Smooth muscle cell (in vitro differentiated cells): ENCODE measurements at regions not wholly inside any gene's neighbourhood (a gene's known extent, or its start where the extent isn't known, plus 50 kb on each side); places are given as distances from the start of the nearest gene placed in this dataset.

ENCODE experiments used
- DNase-seq: peaks from one replicate; lab custom pipeline; 2025; ENCODE audit not compliant: unreplicated experiment; lab: John Stamatoyannopoulos, UW
- H2AFZ ChIP-seq: fragments of 200-600 bp; sonication (generic); 2 replicates; pipeline ENCODE4 v1.6.0; 2016; ENCODE audit warnings: antibody characterized with exemption, low read depth, mild to moderate bottlenecking
- H3F3A ChIP-seq: fragments of 200-600 bp; sonication (generic); 2 replicates; pipeline ENCODE4 v1.6.0; 2017; ENCODE audit warnings: antibody characterized with exemption, low read depth
- H3K27ac ChIP-seq: fragments of 200-600 bp; sonication (generic); 2 replicates; pipeline ENCODE4 v1.5.1; 2016; ENCODE audit warnings: low read depth, mild to moderate bottlenecking
- H3K27me3 ChIP-seq: fragments of 200-600 bp; sonication (generic); 2 replicates; pipeline ENCODE4 v1.6.1; 2016; ENCODE audit warnings: low read depth, mild to moderate bottlenecking
- H3K36me3 ChIP-seq: fragments of 200-600 bp; sonication (generic); 2 replicates; pipeline ENCODE4 v1.5.1; 2016; ENCODE audit warnings: low read depth
- H3K4me1 ChIP-seq: fragments of 200-600 bp; sonication (generic); 2 replicates; pipeline ENCODE4 v1.5.1; 2016; ENCODE audit warnings: low read depth
- H3K4me2 ChIP-seq: fragments of 200-600 bp; sonication (generic); 2 replicates; pipeline ENCODE4 v1.6.0; 2016; ENCODE audit warnings: mild to moderate bottlenecking
- H3K4me3 ChIP-seq: fragments of 200-600 bp; sonication (generic); 2 replicates; pipeline ENCODE4 v1.5.1; 2016; ENCODE audit warnings: mild to moderate bottlenecking
- H3K79me2 ChIP-seq: fragments of 200-600 bp; sonication (generic); 2 replicates; pipeline ENCODE4 v1.6.0; 2016; ENCODE audit warnings: low read depth, mild to moderate bottlenecking
- H3K9ac ChIP-seq: fragments of 200-600 bp; sonication (generic); 2 replicates; pipeline ENCODE4 v1.6.0; 2016; ENCODE audit warnings: low read depth
- H3K9me3 ChIP-seq: fragments of 200-600 bp; sonication (generic); replicated peaks from 2 replicates; pipeline ENCODE4 v1.5.1; 2016; ENCODE audit warnings: low read depth
- H4K20me1 ChIP-seq: fragments of 200-600 bp; sonication (generic); 2 replicates; pipeline ENCODE4 v1.6.0; 2016; ENCODE audit warnings: low read depth
- CTCF ChIP-seq: fragments of 200-600 bp; sonication (generic); IDR thresholded peaks from 2 replicates; pipeline ENCODE4 v1.5.1; 2017; ENCODE audit warnings: borderline replicate concordance, mild to moderate bottlenecking, antibody characterized with exemption; ENCODE audit not compliant: insufficient read depth, poor library complexity, severe bottlenecking
- WGBS: methylation state at CpG from one replicate; pipeline ENCODE4 v1.1.7; 2016; ENCODE audit warnings: low lambda C conversion rate; 5-methylcytosine and 5-hydroxymethylcytosine counted together

GRCh38 chr13:63551731-63552130 lies 2136.1 kb upstream of the PCDH20 start:
- Histone ChIP-seq H3K36me3 (no peaks in the 10 kb centered on the region), H3K79me2 (no peaks in the 10 kb centered on the region), H4K20me1 (no peaks in the 10 kb centered on the region), H2AFZ (peak overlapping the region; percentile 35), H3K9me3 (no peaks in the 10 kb centered on the region), H3K27ac (peak overlapping the region; percentile 27), H3K27me3 (no peaks in the 10 kb centered on the region), H3F3A (no peaks in the 10 kb centered on the region), H3K9ac (no peak overlapping the region), H3K4me1 (no peaks in the 10 kb centered on the region), H3K4me2 (no peak overlapping the region), H3K4me3 (no peak overlapping the region)
- TF ChIP-seq CTCF, result no peak
- no peak for DNase-seq
- 71% methylated on average over 3 of the region's 3 CpGs for WGBS

DNA sequence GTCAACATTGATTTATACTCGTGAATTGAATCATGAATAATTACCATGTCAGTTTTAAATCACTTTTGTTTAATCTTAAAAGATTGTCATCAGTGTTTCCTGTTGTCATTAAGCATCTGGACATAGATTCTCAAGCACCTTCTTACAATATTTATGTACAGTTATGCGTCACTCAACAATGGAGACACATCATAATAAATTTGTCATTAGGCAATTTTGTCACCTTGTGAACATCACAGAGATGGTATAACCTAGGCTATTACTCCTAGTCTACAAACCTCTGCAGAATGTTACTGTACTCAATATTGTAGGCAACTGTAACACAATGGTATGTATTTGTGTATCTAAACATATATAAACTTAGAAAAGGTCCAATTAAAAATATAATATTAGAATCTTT lies 2130.9 kb upstream of the PCDH20 start:
- no peaks in the 10 kb centered on the region for H3K9me3 ChIP-seq
- no peak overlapping the region for H3K4me3 ChIP-seq
- H3K27me3 ChIP-seq, result no peaks in the 10 kb centered on the region
- H3K79me2 ChIP-seq, result no peaks in the 10 kb centered on the region
- DNase-seq, result no peak
- WGBS, result 82% methylated on average over 2 of the region's 2 CpGs
- no peak overlapping the region for H3K9ac ChIP-seq
- no peak for TF ChIP-seq CTCF
- no peak overlapping the region for H3K4me2 ChIP-seq
- H3K4me1 ChIP-seq, result no peaks in the 10 kb centered on the region
- no peak overlapping the region for H3K27ac ChIP-seq
- no peaks in the 10 kb centered on the region for H3K36me3 ChIP-seq
- no peaks in the 10 kb centered on the region for H3F3A ChIP-seq
- no peaks in the 10 kb centered on the region for H4K20me1 ChIP-seq
- H2AFZ ChIP-seq, result no peak overlapping the region

GRCh38 chr13:63542770-63543169 lies 2127.1 kb upstream of the PCDH20 start:
- Histone ChIP-seq H3K27ac (no peak overlapping the region), H3K36me3 (no peaks in the 10 kb centered on the region), H2AFZ (no peak overlapping the region), H4K20me1 (no peaks in the 10 kb centered on the region), H3K27me3 (no peaks in the 10 kb centered on the region), H3K79me2 (no peaks in the 10 kb centered on the region), H3K9me3 (no peaks in the 10 kb centered on the region), H3K9ac (no peak overlapping the region), H3K4me1 (no peaks in the 10 kb centered on the region), H3K4me3 (no peak overlapping the region), H3F3A (no peaks in the 10 kb centered on the region), H3K4me2 (no peak overlapping the region)
- WGBS, result 9% methylated on average over 1 of the region's 1 CpG
- TF ChIP-seq CTCF, result no peak
- DNase-seq, result no peak

DNA sequence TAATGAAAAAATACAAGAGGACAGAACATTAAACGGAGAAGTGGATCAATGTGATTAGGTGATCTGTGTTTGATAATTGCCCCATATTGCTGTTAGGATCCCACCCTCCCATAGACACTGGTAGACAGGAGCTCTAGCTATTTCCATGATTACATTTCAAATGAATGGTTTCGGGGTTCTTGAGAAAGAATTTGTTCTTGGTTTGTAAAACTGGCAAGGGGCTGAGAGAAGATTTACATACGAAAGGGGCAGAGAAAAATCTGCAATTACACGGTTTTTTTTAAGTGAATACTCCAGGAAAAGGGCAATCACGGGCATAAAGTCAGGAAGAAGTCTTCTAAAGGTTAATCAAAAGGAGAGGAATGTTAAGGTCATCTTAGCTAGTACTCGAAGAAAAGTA lies 2125.7 kb upstream of the PCDH20 start:
- WGBS, result 51% methylated on average over 6 of the region's 6 CpGs

More for the DNA sequence above, 2125.7 kb upstream of the PCDH20 start:
- Histone ChIP-seq H3K36me3 (no peaks in the 10 kb centered on the region), H3K4me3 (no peak overlapping the region), H3K9ac (no peak overlapping the region), H3K4me2 (no peak overlapping the region), H3K27me3 (no peaks in the 10 kb centered on the region), H3K9me3 (no peaks in the 10 kb centered on the region), H3K4me1 (no peaks in the 10 kb centered on the region), H4K20me1 (no peaks in the 10 kb centered on the region), H3K79me2 (no peaks in the 10 kb centered on the region), H3F3A (no peaks in the 10 kb centered on the region), H2AFZ (no peak overlapping the region), H3K27ac (no peak overlapping the region)
- no peak for DNase-seq
- TF ChIP-seq CTCF, result no peak
